ENCODE measurements at regions not wholly inside any gene's neighbourhood (a gene's known extent, or its start where the extent isn't known, plus 50 kb on each side); places are given as distances from the start of the nearest gene placed in this dataset.
"Not testable (repeated sequence)": the region's sequence is repeated elsewhere in the genome, so short reads cannot be mapped to it uniquely, and the experiment has no call there.

DNA sequence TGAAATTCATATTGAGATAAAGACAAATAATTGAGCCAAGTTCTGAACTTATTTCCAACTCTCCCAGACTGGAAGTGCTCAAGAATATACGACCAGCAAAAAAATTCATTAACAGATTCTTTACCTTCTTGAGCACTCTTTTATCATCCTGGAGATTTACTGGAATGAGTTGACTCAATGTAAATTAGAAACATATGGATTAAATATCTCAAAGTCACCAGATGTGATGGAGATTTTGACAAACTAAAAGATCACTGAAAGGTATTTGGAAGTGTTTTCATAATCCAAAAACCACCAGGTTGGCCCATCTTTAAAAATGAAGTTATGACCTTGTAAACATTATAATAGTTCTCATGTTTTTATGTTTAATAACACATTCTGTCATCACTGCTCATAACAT is 433.2 kb upstream of the RASGRP1 start:
- Histone ChIP-seq H3K36me3 (replicated peaks; ENCODE audit: insufficient read depth, low read length) (no peaks in the 10 kb centered on the region), H3K9ac (ENCODE audit: low read length) (no peak overlapping the region), H3F3A (ENCODE audit: insufficient read depth, low read length) (no peaks in the 10 kb centered on the region), H3K79me2 (ENCODE audit: low read length) (no peaks in the 10 kb centered on the region), H3K4me2 (ENCODE audit: low read depth, low read length) (no peak overlapping the region), H3K9me2 (replicated peaks; ENCODE audit: insufficient read depth, low read length) (no peaks in the 10 kb centered on the region), H2AFZ (ENCODE audit: low read length) (no peak overlapping the region), H3K27me3 (replicated peaks; ENCODE audit: insufficient read depth, low read length) (no peaks in the 10 kb centered on the region), H3K4me1 (ENCODE audit: low read length) (no peaks in the 10 kb centered on the region), H3K4me3 (ENCODE audit: low read length) (no peak overlapping the region), H4K20me1 (ENCODE audit: insufficient read depth, low read length) (no peaks in the 10 kb centered on the region), H3K9me3 (replicated peaks; ENCODE audit: insufficient read depth, low read length) (no peaks in the 10 kb centered on the region), H3K27ac (ENCODE audit: low read length) (no peak overlapping the region)
- TF ChIP-seq EZH2 (optimal IDR thresholded peaks at IDR 0.05; ENCODE audit: low read depth, low read length) (no peak), EZH2phosphoT487 (IDR thresholded peaks at IDR 0.05; ENCODE audit: low read length) (no peak)
- TF ChIP-seq, protein P1, sequence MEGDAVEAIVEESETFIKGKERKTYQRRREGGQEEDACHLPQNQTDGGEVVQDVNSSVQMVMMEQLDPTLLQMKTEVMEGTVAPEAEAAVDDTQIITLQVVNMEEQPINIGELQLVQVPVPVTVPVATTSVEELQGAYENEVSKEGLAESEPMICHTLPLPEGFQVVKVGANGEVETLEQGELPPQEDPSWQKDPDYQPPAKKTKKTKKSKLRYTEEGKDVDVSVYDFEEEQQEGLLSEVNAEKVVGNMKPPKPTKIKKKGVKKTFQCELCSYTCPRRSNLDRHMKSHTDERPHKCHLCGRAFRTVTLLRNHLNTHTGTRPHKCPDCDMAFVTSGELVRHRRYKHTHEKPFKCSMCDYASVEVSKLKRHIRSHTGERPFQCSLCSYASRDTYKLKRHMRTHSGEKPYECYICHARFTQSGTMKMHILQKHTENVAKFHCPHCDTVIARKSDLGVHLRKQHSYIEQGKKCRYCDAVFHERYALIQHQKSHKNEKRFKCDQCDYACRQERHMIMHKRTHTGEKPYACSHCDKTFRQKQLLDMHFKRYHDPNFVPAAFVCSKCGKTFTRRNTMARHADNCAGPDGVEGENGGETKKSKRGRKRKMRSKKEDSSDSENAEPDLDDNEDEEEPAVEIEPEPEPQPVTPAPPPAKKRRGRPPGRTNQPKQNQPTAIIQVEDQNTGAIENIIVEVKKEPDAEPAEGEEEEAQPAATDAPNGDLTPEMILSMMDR (IDR thresholded peaks at IDR 0.05; ENCODE audit: low read length), result no peak
- DNase-seq, result no peak

DNA sequence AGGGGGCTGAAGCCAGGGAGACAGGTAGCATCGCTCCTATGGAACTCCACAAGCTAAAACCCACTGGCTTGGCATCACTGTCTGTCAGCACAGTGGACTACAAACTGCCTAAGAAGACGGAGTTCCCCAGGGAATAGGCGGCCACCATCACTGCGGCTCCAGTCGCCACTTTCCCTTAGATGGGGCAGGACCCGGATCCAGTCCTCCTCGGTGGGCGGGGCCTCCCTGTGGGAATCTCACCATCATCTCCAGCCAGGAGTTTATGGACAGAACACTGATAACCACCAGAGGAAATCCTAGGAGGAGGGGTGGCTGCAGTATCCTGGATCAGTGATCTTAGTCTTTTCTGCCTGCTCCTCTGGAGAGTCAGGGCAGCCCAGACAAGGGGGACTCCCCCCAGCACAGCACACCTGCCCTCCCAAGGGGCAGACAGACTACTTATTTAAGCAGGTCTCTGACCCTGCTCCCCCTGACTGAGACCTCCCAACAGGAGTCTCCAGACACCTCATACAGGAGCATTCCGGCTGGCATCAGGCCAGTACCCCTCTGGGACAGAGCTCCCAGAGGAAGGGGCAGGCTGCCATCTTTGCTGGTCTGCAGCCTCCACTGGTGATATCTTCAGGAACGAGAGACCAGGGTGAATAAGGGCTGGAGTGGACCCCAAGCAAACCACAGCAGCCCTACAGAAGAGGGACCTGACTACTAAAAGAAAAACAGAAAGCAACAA is 435.6 kb upstream of the RASGRP1 start:
- H3K4me1 ChIP-seq (ENCODE audit: low read length), result no peaks in the 10 kb centered on the region
- H3K36me3 ChIP-seq (replicated peaks; ENCODE audit: insufficient read depth, low read length), result no peaks in the 10 kb centered on the region
- H3K4me2 ChIP-seq (ENCODE audit: low read depth, low read length), result no peak overlapping the region
- DNase-seq, result no peak
- no peaks in the 10 kb centered on the region for H3K27me3 ChIP-seq (replicated peaks; ENCODE audit: insufficient read depth, low read length)
- no peaks in the 10 kb centered on the region for H4K20me1 ChIP-seq (ENCODE audit: insufficient read depth, low read length)
- H3K27ac ChIP-seq (ENCODE audit: low read length), result no peak overlapping the region
- H3F3A ChIP-seq (ENCODE audit: insufficient read depth, low read length), result no peaks in the 10 kb centered on the region
- no peaks in the 10 kb centered on the region for H3K9me2 ChIP-seq (replicated peaks; ENCODE audit: insufficient read depth, low read length)
- no peaks in the 10 kb centered on the region for H3K9me3 ChIP-seq (replicated peaks; ENCODE audit: insufficient read depth, low read length)
- no peak overlapping the region for H2AFZ ChIP-seq (ENCODE audit: low read length)
- H3K79me2 ChIP-seq (ENCODE audit: low read length), result no peaks in the 10 kb centered on the region
- no peak overlapping the region for H3K9ac ChIP-seq (ENCODE audit: low read length)
- no peak overlapping the region for H3K4me3 ChIP-seq (ENCODE audit: low read length)
- no peak for TF ChIP-seq EZH2phosphoT487 (IDR thresholded peaks at IDR 0.05; ENCODE audit: low read length)
- TF ChIP-seq EZH2 (optimal IDR thresholded peaks at IDR 0.05; ENCODE audit: low read depth, low read length), result no peak
- TF ChIP-seq, protein P1 (IDR thresholded peaks at IDR 0.05; ENCODE audit: low read length), result no peak

DNA sequence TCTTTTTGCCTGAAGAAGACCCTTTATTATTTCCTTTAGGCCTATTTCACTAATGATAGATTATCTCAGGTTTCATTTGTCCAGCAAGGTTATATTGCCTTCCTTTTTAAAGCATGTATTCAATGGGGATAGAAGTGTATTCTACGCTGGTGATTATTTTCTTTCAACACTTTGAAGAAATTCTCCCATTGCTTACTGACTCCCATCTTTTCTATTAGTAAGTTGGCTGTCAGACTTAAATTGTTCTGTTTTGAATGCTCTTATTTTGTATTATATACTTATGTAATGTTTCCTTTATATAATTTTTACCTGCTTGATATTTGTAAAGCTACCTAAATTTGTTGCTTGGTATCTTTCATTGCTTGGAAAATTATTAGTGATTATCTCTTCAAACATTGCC is 445.1 kb upstream of the RASGRP1 start:
- H3K9ac ChIP-seq (ENCODE audit: low read length), result no peak overlapping the region
- no peak overlapping the region for H2AFZ ChIP-seq (ENCODE audit: low read length)
- no peak overlapping the region for H3K4me3 ChIP-seq (ENCODE audit: low read length)
- DNase-seq, result no peak
- H3F3A ChIP-seq (ENCODE audit: insufficient read depth, low read length), result no peaks in the 10 kb centered on the region
- H3K9me2 ChIP-seq (replicated peaks; ENCODE audit: insufficient read depth, low read length), result no peaks in the 10 kb centered on the region
- no peak overlapping the region for H3K27ac ChIP-seq (ENCODE audit: low read length)
- H4K20me1 ChIP-seq (ENCODE audit: insufficient read depth, low read length), result no peaks in the 10 kb centered on the region
- H3K36me3 ChIP-seq (replicated peaks; ENCODE audit: insufficient read depth, low read length), result no peaks in the 10 kb centered on the region
- TF ChIP-seq, protein P1 (IDR thresholded peaks at IDR 0.05; ENCODE audit: low read length), result no peak
- TF ChIP-seq EZH2phosphoT487 (IDR thresholded peaks at IDR 0.05; ENCODE audit: low read length) (no peak), EZH2 (optimal IDR thresholded peaks at IDR 0.05; ENCODE audit: low read depth, low read length) (no peak)
- H3K4me1 ChIP-seq (ENCODE audit: low read length), result no peaks in the 10 kb centered on the region
- no peaks in the 10 kb centered on the region for H3K27me3 ChIP-seq (replicated peaks; ENCODE audit: insufficient read depth, low read length)
- no peaks in the 10 kb centered on the region for H3K9me3 ChIP-seq (replicated peaks; ENCODE audit: insufficient read depth, low read length)
- no peak overlapping the region for H3K4me2 ChIP-seq (ENCODE audit: low read depth, low read length)
- H3K79me2 ChIP-seq (ENCODE audit: low read length), result no peaks in the 10 kb centered on the region

DNA sequence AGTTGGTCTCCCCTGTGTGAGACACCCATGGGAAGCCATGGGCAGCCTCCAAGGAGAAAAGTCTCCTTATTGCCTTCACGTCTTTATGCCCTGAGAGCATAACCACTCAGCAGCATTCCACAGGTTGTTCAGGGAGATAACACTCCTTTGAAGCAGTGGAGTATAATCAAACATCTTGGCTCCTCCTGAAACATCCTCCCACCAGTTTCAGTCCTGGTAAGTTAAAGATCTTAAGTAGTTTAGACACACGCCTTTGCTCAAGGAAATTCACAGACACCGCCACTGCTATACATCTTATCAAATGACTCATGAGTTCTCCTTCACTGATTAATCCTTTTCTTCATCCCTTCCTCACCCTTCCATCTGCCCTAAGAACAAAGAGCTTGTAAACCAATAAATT is 446.5 kb upstream of the RASGRP1 start:
- not testable (repeated sequence) for H3K27me3 ChIP-seq (replicated peaks; ENCODE audit: insufficient read depth, low read length); H3K9ac ChIP-seq (ENCODE audit: low read length); H3K4me1 ChIP-seq (ENCODE audit: low read length); H3K36me3 ChIP-seq (replicated peaks; ENCODE audit: insufficient read depth, low read length); H3K27ac ChIP-seq (ENCODE audit: low read length); H3F3A ChIP-seq (ENCODE audit: insufficient read depth, low read length); H4K20me1 ChIP-seq (ENCODE audit: insufficient read depth, low read length); H3K4me3 ChIP-seq (ENCODE audit: low read length); DNase-seq; H3K79me2 ChIP-seq (ENCODE audit: low read length); H2AFZ ChIP-seq (ENCODE audit: low read length); H3K9me2 ChIP-seq (replicated peaks; ENCODE audit: insufficient read depth, low read length); H3K4me2 ChIP-seq (ENCODE audit: low read depth, low read length); H3K9me3 ChIP-seq (replicated peaks; ENCODE audit: insufficient read depth, low read length)

Data from MM.1S (cell line).